Memory B cell (primary cell): ENCODE measurements at regions not wholly inside any gene's neighbourhood (a gene's known extent, or its start where the extent isn't known, plus 50 kb on each side); places are given as distances from the start of the nearest gene placed in this dataset.
A peak's percentile ranks its signal among the peaks of the same experiment; 100 is the strongest.

Source experiments
- ATAC-seq: fragments of 150-1000 bp; cut with Tn5 transposase; 2 replicates; pipeline ENCODE4 v1.10.0; 2021; ENCODE audit warnings: low read depth, mild to moderate bottlenecking, moderate library complexity
- DNase-seq, 2 donors: peaks; one replicate each; pipeline ENCODE4 v3.0.0; 2022; ENCODE audit warnings: low spot score in 2 of 2
- H3K27ac Mint-ChIP-seq: one replicate; pipeline ENCODE4 v1.8.0; 2022; ENCODE audit warnings: mild to moderate bottlenecking, moderate library complexity, mixed read lengths
- H3K27me3 Mint-ChIP-seq: one replicate; pipeline ENCODE4 v1.8.0; 2022; ENCODE audit warnings: mixed read lengths
- H3K36me3 Mint-ChIP-seq: one replicate; pipeline ENCODE4 v1.8.0; 2022; ENCODE audit warnings: mild to moderate bottlenecking, mixed read lengths
- H3K4me1 Mint-ChIP-seq: one replicate; pipeline ENCODE4 v1.8.0; 2022; ENCODE audit warnings: mixed read lengths
- H3K4me3 Mint-ChIP-seq: one replicate; pipeline ENCODE4 v1.8.0; 2022; ENCODE audit warnings: mild to moderate bottlenecking, moderate library complexity, mixed read lengths
- H3K9me3 Mint-ChIP-seq: one replicate; pipeline ENCODE4 v1.8.0; 2022; ENCODE audit warnings: mixed read lengths

DNA sequence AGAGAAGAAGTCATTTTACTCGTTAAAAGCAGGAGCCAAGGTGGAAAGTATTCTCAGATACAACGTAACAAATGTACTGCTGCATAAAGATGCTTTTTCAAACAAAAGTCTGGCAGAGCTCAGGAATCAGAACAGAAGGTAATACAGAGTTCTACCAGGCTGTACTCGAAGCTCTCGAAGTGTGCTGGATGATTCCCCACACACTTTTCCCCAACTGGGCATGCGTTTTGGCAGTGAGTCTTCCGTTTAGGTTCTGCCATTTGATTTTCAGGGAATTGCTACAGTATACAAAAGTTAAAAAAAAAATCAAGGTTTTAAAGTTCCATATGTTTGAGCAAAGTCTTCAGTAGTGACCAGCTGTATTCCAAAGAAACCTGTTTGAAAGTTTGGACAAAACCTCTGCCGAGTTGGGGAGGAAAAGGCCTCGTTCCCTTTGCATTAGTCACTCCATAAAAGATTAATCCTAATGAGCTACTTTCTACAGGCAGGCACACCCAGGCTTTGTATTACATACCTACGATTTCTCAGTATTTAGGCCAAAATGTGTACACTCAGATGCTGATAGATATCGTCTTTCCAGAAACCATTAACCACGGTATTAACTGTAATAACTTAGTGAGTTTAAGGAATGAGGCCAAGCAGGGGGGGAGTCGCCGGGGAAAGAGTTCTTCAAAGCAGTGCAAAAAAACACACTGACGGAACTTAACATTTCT is 477.1 kb downstream of the LMO4 start:
- Mint-ChIP-seq H3K36me3 (no peaks in the 10 kb centered on the region), H3K27me3 (no peaks in the 10 kb centered on the region), H3K9me3 (peaks cover 3% of the 10 kb centered on the region), H3K4me3 (no peak overlapping the region), H3K4me1 (no peaks in the 10 kb centered on the region), H3K27ac (peak overlapping the region; percentile 14)
- no peak for DNase-seq
- ATAC-seq: no peak

DNA sequence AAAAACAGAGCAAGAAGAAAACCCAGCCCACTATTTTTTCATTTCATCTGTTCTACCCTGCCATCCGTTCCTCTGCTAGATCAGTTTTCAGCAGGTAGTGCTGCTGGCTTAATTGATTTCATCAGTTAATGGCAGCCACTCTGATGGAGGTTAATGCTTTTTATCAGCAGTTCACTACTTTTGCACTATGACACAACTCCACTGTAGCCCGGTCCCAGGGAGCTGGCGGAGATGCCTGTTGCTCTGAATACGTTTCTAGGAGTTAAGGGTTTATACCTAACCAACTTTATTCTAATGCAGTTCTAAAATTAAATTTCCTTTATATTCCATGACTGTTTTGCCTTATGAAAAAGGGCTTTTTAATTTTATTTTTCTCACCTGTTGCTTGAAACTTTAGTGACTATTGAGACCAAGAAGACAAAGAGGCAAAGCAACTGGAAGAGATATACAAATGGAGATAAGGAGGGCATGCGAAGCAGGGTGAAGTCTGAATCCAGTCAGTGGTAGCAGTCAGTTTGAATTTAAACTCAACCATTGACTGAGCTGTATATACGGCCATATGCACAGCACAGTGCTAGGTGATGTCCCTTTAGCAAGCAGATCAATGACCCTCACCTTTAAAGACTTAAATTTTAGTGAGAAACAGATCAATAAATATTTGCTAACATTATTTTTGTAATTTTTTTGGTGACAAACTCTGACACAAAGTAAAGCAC is 477.9 kb downstream of the LMO4 start:
- Mint-ChIP-seq H3K27me3 (no peaks in the 10 kb centered on the region), H3K36me3 (no peaks in the 10 kb centered on the region), H3K4me3 (no peak overlapping the region), H3K9me3 (peaks cover 2% of the 10 kb centered on the region), H3K27ac (no peak overlapping the region), H3K4me1 (no peaks in the 10 kb centered on the region)
- ATAC-seq (no peak), DNase-seq (no peak)

DNA sequence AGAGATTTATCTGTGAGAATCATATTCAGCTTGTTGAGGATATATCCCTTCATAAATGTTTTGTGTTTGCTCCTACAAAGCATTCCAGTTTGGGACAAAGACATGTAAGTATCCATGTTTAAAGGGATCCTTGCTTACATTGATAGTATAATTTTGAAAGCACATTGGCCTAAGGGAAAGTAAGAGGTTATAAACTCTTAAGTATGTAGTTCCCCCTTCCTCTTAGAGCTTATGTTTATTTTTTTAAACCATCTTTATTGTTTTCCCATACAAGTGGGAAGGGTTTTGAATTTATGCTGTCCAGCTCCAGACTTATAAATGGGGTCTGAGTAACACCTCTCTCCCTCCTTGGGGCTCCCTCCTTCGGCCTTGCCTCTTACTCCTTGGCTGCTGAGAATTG is 481.5 kb downstream of the LMO4 start:
- H3K9me3 Mint-ChIP-seq: peaks cover 2% of the 10 kb centered on the region
- peaks cover 13% of the 10 kb centered on the region for H3K4me1 Mint-ChIP-seq
- no peaks in the 10 kb centered on the region for H3K36me3 Mint-ChIP-seq
- ATAC-seq: no peak
- no peak overlapping the region for H3K4me3 Mint-ChIP-seq
- no peak overlapping the region for H3K27ac Mint-ChIP-seq
- no peak for DNase-seq
- H3K27me3 Mint-ChIP-seq: no peaks in the 10 kb centered on the region

DNA sequence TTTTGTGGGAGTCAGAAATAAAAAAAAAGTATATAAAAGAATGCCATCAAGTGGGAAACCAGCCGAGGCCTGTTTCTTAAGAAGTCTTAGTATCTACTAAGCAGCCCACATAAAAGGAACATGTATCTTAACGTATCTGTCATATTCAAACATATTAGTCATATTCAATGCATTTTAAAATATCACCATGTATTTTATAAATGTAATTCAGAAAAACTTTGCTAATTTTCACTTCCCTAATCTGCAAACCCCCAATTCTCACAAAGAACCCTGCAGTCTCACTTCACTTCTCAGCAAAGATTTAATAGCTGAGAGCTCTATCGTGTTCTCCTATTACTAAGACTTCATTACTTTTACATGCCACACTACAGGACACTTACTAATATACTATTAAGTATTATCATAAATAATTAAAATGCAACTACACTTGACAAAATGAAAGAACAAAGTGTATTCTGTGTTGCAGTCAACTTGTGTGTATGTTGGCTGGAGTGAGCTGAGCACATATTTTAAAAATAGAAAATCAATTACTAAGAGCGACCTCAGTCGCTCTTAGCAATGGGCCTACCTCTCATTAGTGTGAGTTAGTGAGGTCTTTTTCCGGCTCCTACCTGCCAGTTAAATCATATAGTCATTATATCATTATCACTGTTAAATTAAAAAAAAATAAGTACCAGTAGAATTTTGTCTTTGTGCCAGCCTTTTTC is 484.3 kb downstream of the LMO4 start:
- no peaks in the 10 kb centered on the region for H3K27me3 Mint-ChIP-seq
- H3K4me1 Mint-ChIP-seq: peaks cover 13% of the 10 kb centered on the region
- no peak overlapping the region for H3K4me3 Mint-ChIP-seq
- ATAC-seq: peak; percentile 96
- H3K36me3 Mint-ChIP-seq: no peaks in the 10 kb centered on the region
- H3K27ac Mint-ChIP-seq: no peak overlapping the region
- DNase-seq: no peak
- peaks cover 2% of the 10 kb centered on the region for H3K9me3 Mint-ChIP-seq

DNA sequence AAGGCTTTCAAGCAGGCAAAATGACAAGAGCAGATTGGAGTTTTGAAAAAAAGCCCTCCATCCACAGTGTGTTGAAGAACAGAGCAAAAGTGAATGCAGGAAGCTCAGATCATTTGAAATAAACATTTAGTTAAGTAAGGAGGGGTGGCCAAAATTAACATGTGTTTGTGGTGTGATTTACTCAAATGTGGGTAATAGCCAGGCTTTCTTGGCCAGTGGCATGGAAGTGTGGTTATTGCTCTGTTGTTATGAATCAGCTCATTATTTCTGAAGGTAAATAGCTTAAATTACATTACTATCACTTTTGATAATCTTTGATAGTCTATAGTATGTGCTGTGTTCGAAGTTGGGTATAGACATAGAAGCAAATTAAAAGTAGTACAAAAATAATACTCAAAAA is 485.9 kb downstream of the LMO4 start:
- Mint-ChIP-seq H3K27ac (no peak overlapping the region), H3K9me3 (no peaks in the 10 kb centered on the region)
- no peak for ATAC-seq

DNA sequence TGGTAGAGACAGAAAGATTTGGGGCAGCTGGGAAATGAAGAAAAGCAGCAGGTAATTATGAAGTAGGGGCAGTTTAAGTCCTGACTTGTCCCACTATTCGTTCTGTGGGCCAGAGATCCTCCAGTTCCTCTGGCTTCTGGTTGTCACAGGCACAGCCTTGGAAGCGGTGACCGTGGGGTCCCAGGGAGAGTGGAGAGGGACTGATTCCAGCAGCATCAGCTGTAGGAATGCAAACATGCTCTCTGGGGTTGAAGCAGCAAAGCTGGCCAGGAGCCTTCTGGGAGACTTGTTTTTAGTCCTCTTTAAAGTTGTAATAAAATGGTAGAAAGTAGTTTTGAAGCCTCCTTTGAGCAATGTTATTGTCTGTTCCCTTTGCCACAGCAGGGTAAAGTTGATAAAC is 488.0 kb downstream of the LMO4 start:
- Mint-ChIP-seq H3K4me3 (no peak overlapping the region), H3K4me1 (peaks cover 13% of the 10 kb centered on the region), H3K9me3 (no peaks in the 10 kb centered on the region), H3K36me3 (no peaks in the 10 kb centered on the region), H3K27ac (no peak overlapping the region), H3K27me3 (no peaks in the 10 kb centered on the region)
- ATAC-seq (no peak), DNase-seq (no peak)

More for the DNA sequence above, 485.9 kb downstream of the LMO4 start:
- Mint-ChIP-seq H3K27me3 (no peaks in the 10 kb centered on the region), H3K4me3 (no peak overlapping the region), H3K36me3 (no peaks in the 10 kb centered on the region), H3K4me1 (peaks cover 13% of the 10 kb centered on the region)
- DNase-seq: no peak

DNA sequence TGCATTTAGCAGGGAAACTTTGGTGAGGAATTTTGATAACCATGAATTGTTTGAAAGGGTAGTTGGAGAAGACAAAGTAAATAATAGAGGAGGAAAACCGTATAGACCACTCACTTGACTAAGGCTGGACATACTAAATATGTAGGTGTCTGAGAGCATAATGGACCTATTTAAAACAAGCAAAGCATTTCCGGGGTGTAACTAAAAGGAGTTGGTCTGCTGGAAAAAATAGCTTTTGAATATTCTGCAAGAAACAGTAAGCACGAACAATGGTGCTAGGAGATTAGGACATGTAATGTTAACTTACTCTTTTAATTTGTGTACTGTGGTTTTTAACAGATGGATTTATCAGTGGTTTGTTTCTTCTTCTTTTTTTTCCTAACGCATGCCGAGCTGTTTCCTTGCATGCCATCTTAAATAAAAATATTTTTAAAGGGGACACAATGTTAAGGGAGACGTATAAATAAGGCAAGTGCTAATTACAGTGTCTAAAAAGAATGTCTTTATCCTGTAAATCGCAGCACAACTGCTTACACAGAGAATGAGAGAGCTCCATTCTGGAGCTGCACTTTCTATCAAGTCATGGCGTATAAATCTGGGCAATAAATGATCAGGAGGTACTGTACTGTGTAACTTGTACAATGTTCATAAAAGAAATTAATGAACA is 492.1 kb downstream of the LMO4 start:
- no peaks in the 10 kb centered on the region for H3K36me3 Mint-ChIP-seq
- no peak overlapping the region for H3K4me3 Mint-ChIP-seq
- DNase-seq: no peak
- no peaks in the 10 kb centered on the region for H3K27me3 Mint-ChIP-seq
- H3K4me1 Mint-ChIP-seq: no peaks in the 10 kb centered on the region
- H3K27ac Mint-ChIP-seq: no peak overlapping the region
- no peak for ATAC-seq
- H3K9me3 Mint-ChIP-seq: no peaks in the 10 kb centered on the region

DNA sequence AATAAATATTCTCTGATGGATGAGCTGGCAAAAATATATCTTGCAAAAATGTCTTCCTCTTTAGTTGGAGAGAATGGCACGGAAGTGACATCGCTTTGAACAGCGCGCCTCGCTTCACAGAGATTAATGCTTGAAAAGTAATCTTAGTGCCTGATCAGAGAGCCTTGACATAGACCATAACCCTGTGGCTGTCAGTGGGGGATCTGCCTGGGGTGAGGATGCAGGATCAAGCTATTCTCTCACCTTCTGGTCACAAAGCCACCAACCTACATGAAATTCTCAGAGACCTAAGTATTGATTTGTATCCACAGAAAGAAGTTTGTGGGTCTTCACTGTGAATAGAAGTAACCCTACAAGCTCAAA is 492.6 kb downstream of the LMO4 start:
- Mint-ChIP-seq H3K9me3 (no peaks in the 10 kb centered on the region), H3K4me3 (no peak overlapping the region), H3K36me3 (no peaks in the 10 kb centered on the region), H3K27me3 (no peaks in the 10 kb centered on the region), H3K27ac (no peak overlapping the region), H3K4me1 (peaks cover 3% of the 10 kb centered on the region)
- ATAC-seq (no peak), DNase-seq (no peak)

DNA sequence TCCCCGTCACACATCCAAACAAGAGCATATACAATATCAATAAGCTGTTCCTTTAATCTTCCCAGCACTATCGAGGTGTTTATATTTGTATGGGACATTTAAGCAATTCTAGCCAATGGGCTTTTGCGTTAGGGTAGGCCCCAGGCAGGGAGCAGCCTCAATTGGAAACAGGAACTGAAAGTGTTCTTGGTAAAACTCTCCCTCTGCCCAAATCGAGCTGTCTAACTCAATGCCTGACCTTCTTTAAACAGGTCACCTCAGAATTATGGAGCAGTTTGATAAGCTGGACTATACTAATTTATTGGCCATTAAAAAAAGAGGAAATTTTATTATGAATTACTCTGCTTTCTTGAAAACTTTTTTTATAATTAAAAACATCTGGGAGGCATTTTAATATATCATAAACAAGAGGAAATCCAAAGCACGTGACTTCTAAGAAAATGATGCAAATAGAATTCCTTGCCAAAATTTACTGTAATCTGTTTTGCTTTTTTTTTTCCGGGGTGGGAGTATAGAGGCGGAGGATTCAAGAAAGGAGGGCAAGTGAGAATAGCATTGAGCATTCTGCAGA is 498.1 kb downstream of the LMO4 start:
- H3K9me3 Mint-ChIP-seq: peaks cover 5% of the 10 kb centered on the region
- DNase-seq (peak; percentile 38 to 57), ATAC-seq (peak; percentile 94)
- peaks cover 3% of the 10 kb centered on the region for H3K36me3 Mint-ChIP-seq
- H3K4me3 Mint-ChIP-seq: peak overlapping the region; percentile 70
- H3K27me3 Mint-ChIP-seq: no peaks in the 10 kb centered on the region
- H3K4me1 Mint-ChIP-seq: peaks cover 32% of the 10 kb centered on the region
- H3K27ac Mint-ChIP-seq: no peak overlapping the region

DNA sequence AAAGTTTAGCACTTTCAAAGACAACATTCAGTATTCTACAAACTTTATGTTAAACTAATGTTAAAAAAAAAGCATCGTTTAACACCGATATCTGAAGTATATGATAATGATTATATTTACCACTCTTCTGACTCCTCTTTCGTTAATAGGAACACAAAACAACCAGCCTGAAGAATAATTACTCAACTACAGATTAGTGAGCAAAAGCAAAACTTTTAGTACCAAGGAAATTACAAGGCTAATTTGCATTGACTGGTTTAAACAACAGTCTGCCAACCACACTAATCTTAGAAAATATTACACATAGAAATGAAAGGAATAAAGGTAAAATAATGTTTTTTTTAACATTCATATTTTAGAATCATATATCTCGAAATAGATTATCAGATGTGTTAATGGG is 500.7 kb downstream of the LMO4 start:
- no peak overlapping the region for H3K4me3 Mint-ChIP-seq
- DNase-seq (no peak), ATAC-seq (no peak)
- peaks cover 3% of the 10 kb centered on the region for H3K36me3 Mint-ChIP-seq
- H3K27me3 Mint-ChIP-seq: no peaks in the 10 kb centered on the region
- H3K9me3 Mint-ChIP-seq: peaks cover 5% of the 10 kb centered on the region
- peaks cover 41% of the 10 kb centered on the region for H3K4me1 Mint-ChIP-seq
- H3K27ac Mint-ChIP-seq: no peak overlapping the region

DNA sequence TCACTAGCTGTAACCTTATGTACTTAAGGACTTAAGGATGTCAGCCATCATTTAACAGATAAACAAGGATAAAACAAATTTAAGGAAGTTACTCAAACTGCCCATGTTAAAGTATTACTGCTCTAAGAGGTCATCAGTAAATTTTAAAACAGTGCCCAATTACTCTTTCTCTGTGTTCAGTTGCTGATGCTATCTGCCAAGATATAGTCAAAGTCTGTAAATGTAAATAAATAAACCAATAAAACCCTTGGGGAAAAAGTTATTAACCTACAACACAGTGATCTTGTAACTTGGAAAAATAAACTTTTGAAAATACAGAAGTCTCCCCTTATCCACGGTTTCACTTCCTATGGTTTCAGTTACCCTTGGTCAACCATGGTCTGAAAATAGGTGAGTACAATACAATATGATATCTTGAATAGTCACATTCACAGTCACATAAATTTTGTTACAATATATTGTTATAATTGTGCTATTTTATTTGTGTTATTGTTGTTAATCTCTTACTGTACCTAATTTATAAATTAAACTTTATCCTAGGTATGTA is 501.8 kb downstream of the LMO4 start:
- ATAC-seq (peak; percentile 67), DNase-seq (no peak)

DNA sequence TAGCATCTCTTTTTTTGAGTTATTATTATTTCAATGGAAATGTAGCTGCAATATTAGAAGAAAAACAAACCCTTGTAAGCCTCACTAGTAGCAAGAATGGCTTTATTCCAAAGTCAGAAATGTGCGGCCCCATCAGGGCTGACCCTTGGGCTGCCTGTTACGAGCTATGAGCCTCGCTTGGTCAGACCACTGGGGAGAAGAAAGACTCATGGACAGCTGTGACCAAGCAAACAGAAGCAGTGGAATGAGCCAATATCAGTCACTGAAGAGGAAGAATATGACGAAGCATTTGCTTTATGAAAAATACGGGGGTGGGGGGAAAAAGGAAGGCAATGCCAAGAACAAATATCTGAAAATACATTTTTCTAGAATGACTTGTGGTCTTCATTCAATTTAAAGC is 504.5 kb downstream of the LMO4 start:
- H3K27ac Mint-ChIP-seq: no peak overlapping the region

More for the DNA sequence above, 501.8 kb downstream of the LMO4 start:
- Mint-ChIP-seq H3K4me1 (peaks cover 41% of the 10 kb centered on the region), H3K9me3 (peaks cover 5% of the 10 kb centered on the region), H3K27ac (no peak overlapping the region), H3K4me3 (no peak overlapping the region), H3K36me3 (peaks cover 3% of the 10 kb centered on the region), H3K27me3 (no peaks in the 10 kb centered on the region)

DNA sequence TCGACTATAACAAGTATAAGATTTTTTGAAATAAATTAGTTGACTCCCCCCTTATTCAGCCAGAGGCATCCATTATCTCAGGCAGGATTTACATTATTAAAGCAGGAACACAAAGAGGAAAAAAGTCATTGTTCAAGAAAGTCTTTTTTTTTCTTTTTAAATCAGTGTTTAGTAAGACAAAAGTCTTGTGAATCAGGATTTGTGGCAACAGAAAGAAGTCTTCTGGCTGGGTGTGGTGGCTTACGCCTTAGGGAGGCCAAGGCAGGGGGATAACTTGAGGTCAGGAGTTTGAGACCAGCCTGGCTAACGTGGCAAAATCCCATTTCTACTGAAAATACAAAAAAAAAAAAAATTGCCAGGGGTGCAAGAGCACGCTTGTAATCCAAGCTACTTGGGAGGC is 505.5 kb downstream of the LMO4 start:
- ATAC-seq (no peak), DNase-seq (no peak)
- no peak overlapping the region for H3K27ac Mint-ChIP-seq
- no peaks in the 10 kb centered on the region for H3K9me3 Mint-ChIP-seq
- H3K36me3 Mint-ChIP-seq: no peaks in the 10 kb centered on the region
- no peak overlapping the region for H3K4me3 Mint-ChIP-seq
- H3K27me3 Mint-ChIP-seq: no peaks in the 10 kb centered on the region
- H3K4me1 Mint-ChIP-seq: peaks cover 29% of the 10 kb centered on the region

More for the DNA sequence above, 504.5 kb downstream of the LMO4 start:
- no peaks in the 10 kb centered on the region for H3K36me3 Mint-ChIP-seq
- no peak for DNase-seq
- no peak for ATAC-seq
- H3K27me3 Mint-ChIP-seq: no peaks in the 10 kb centered on the region
- H3K9me3 Mint-ChIP-seq: peaks cover 2% of the 10 kb centered on the region
- H3K4me3 Mint-ChIP-seq: no peak overlapping the region
- peaks cover 33% of the 10 kb centered on the region for H3K4me1 Mint-ChIP-seq
